SW 1271 (cell line): ENCODE measurements at regions not wholly inside any gene's neighbourhood (a gene's known extent, or its start where the extent isn't known, plus 50 kb on each side); places are given as distances from the start of the nearest gene placed in this dataset.

Experiments
- DNase-seq, 2 experiments: peaks; one replicate each; lab custom pipeline; 2025; lab: John Stamatoyannopoulos, UW

GRCh38 chr12:30874455-30875321 is 51.9 kb upstream of the TSPAN11 start:
- DNase-seq, result no peak

- no peak for DNase-seq
Measured at GRCh38 chr12:30870491-30871265, 55.9 kb upstream of the TSPAN11 start.

- no peak for DNase-seq
Measured at GRCh38 chr12:30867415-30867814, 59.1 kb upstream of the TSPAN11 start.

GRCh38 chr12:30866256-30866655 is 60.3 kb upstream of the TSPAN11 start:
- no peak for DNase-seq

- DNase-seq, result no peak
Measured at GRCh38 chr12:30863839-30864238, 62.7 kb upstream of the TSPAN11 start.

- DNase-seq, result no peak
Measured at GRCh38 chr12:30862486-30862885, 64.1 kb upstream of the TSPAN11 start.

- DNase-seq, result no peak
Measured at GRCh38 chr12:30859226-30859625, 67.3 kb upstream of the TSPAN11 start.

- no peak for DNase-seq
Measured at GRCh38 chr12:30858471-30858870, 68.1 kb upstream of the TSPAN11 start.

- DNase-seq, result no peak
Measured at GRCh38 chr12:30853561-30854133, 72.9 kb upstream of the TSPAN11 start.

- no peak for DNase-seq
Measured at GRCh38 chr12:30850684-30851083, 75.9 kb upstream of the TSPAN11 start.

- DNase-seq, result peak; percentile 39 to 77
Measured at GRCh38 chr12:30847259-30847658, 79.3 kb upstream of the TSPAN11 start.

GRCh38 chr12:30846776-30847175 is 79.8 kb upstream of the TSPAN11 start:
- no peak for DNase-seq

GRCh38 chr12:30845676-30846075 is 80.9 kb upstream of the TSPAN11 start:
- no peak for DNase-seq

- DNase-seq, result no peak
Measured at GRCh38 chr12:30843211-30843610, 83.3 kb upstream of the TSPAN11 start.

- peak in 1 of 2 experiments; percentile 14 for DNase-seq
Measured at GRCh38 chr12:30840715-30841114, 85.8 kb upstream of the TSPAN11 start.

GRCh38 chr12:30839643-30840220 is 85.0 kb upstream of the CAPRIN2 start:
- DNase-seq, result no peak

GRCh38 chr12:30837595-30837994 is 82.8 kb upstream of the CAPRIN2 start:
- DNase-seq, result no peak

- DNase-seq, result no peak
Measured at GRCh38 chr12:30836656-30837445, 82.1 kb upstream of the CAPRIN2 start.

GRCh38 chr12:30835216-30835615 is 80.5 kb upstream of the CAPRIN2 start:
- no peak for DNase-seq

- DNase-seq, result no peak
Measured at GRCh38 chr12:30830751-30831150, 76.0 kb upstream of the CAPRIN2 start.

- DNase-seq, result no peak
Measured at GRCh38 chr12:30829876-30830275, 75.1 kb upstream of the CAPRIN2 start.

GRCh38 chr12:30828686-30829085 is 73.9 kb upstream of the CAPRIN2 start:
- DNase-seq, result no peak
